ENCODE measurements at regions not wholly inside any gene's neighbourhood (a gene's known extent, or its start where the extent isn't known, plus 50 kb on each side); places are given as distances from the start of the nearest gene placed in this dataset.

GRCh38 chr5:56688402-56688801, 126.9 kb upstream of the MAP3K1 start:
- H2AFZ ChIP-seq (ENCODE audit: low read depth, low read length), result no peak overlapping the region
- TF ChIP-seq SMC3 (conservative IDR thresholded peaks at IDR 0.05; ENCODE audit: poor library complexity) (no peak), CTCF (IDR thresholded peaks at IDR 0.05; ENCODE audit: poor library complexity, severe bottlenecking) (no peak), TAF1 (IDR thresholded peaks at IDR 0.05; ENCODE audit: low read depth) (no peak), MXI1 (conservative IDR thresholded peaks at IDR 0.05; ENCODE audit: poor library complexity, severe bottlenecking) (no peak), REST (IDR thresholded peaks at IDR 0.05; ENCODE audit: borderline replicate concordance) (no peak), EP300 (conservative IDR thresholded peaks at IDR 0.05; ENCODE audit: poor library complexity, severe bottlenecking) (no peak), RAD21 (conservative IDR thresholded peaks at IDR 0.05) (no peak), POLR2AphosphoS5 (IDR thresholded peaks at IDR 0.05) (no peak), EZH2 (IDR thresholded peaks at IDR 0.05; ENCODE audit: borderline replicate concordance, insufficient read depth, low read length, poor library complexity, severe bottlenecking) (no peak)
- no peaks in the 10 kb centered on the region for H3F3A ChIP-seq (ENCODE audit: insufficient read depth, low read length, poor library complexity, severe bottlenecking)

GRCh38 chr5:56686337-56687195, 128.8 kb upstream of the MAP3K1 start:
- no peak overlapping the region for H3K4me2 ChIP-seq (ENCODE audit: low read length)
- no peak overlapping the region for H3K9ac ChIP-seq (ENCODE audit: low read length)
- no peaks in the 10 kb centered on the region for H4K20me1 ChIP-seq (ENCODE audit: insufficient read depth)
- H3K36me3 ChIP-seq (ENCODE audit: insufficient read depth, low read length), result no peaks in the 10 kb centered on the region
- no peaks in the 10 kb centered on the region for H3K9me3 ChIP-seq (ENCODE audit: low read length)
- no peak overlapping the region for H3K27ac ChIP-seq (ENCODE audit: low read length)
- H3F3A ChIP-seq (ENCODE audit: insufficient read depth, low read length, poor library complexity, severe bottlenecking), result no peaks in the 10 kb centered on the region
- no peak overlapping the region for H3K4me3 ChIP-seq (ENCODE audit: low read length)
- no peaks in the 10 kb centered on the region for H3K9me2 ChIP-seq (ENCODE audit: insufficient read depth, low read length)
- no peaks in the 10 kb centered on the region for H3K27me3 ChIP-seq (ENCODE audit: insufficient read depth, low read depth, low read length)
- no peak overlapping the region for H2AFZ ChIP-seq (ENCODE audit: low read depth, low read length)
- TF ChIP-seq TAF1 (IDR thresholded peaks at IDR 0.05; ENCODE audit: low read depth) (no peak), MXI1 (conservative IDR thresholded peaks at IDR 0.05; ENCODE audit: poor library complexity, severe bottlenecking) (no peak), REST (IDR thresholded peaks at IDR 0.05; ENCODE audit: borderline replicate concordance) (no peak), RAD21 (conservative IDR thresholded peaks at IDR 0.05) (no peak), CTCF (IDR thresholded peaks at IDR 0.05; ENCODE audit: poor library complexity, severe bottlenecking) (no peak), POLR2AphosphoS5 (IDR thresholded peaks at IDR 0.05) (no peak)
- H3K79me2 ChIP-seq (replicated peaks; ENCODE audit: insufficient read depth, low read length), result no peaks in the 10 kb centered on the region

More at GRCh38 chr5:56688402-56688801, 126.9 kb upstream of the MAP3K1 start:
- H3K79me2 ChIP-seq (replicated peaks; ENCODE audit: insufficient read depth, low read length), result no peaks in the 10 kb centered on the region
- no peaks in the 10 kb centered on the region for H3K9me3 ChIP-seq (ENCODE audit: low read length)
- H3K4me2 ChIP-seq (ENCODE audit: low read length), result no peak overlapping the region
- no peaks in the 10 kb centered on the region for H3K27me3 ChIP-seq (ENCODE audit: insufficient read depth, low read depth, low read length)
- H3K36me3 ChIP-seq (ENCODE audit: insufficient read depth, low read length), result no peaks in the 10 kb centered on the region
- no peak overlapping the region for H3K27ac ChIP-seq (ENCODE audit: low read length)
- H3K9me2 ChIP-seq (ENCODE audit: insufficient read depth, low read length), result no peaks in the 10 kb centered on the region
- H4K20me1 ChIP-seq (ENCODE audit: insufficient read depth), result no peaks in the 10 kb centered on the region
- no peak overlapping the region for H3K4me3 ChIP-seq (ENCODE audit: low read length)
- H3K9ac ChIP-seq (ENCODE audit: low read length), result no peak overlapping the region
